Tibial artery (tissue), 4 donors: ENCODE measurements at regions not wholly inside any gene's neighbourhood (a gene's known extent, or its start where the extent isn't known, plus 50 kb on each side); places are given as distances from the start of the nearest gene placed in this dataset.

Experiments
- DNase-seq, 2 donors: peaks; one replicate each; pipeline ENCODE4 v3.0.0-alpha.2; 2019
- H3K27ac ChIP-seq, 2 donors: fragments of 200-600 bp; sonication (generic) in 1 of 2; 1 replicate in 1 of 2; 2 replicates in 1 of 2; pipeline ENCODE4 v1.5.1; 2018 to 2019; ENCODE audit warnings: mild to moderate bottlenecking in 1 of 2
- H3K27me3 ChIP-seq, 2 donors: fragments of 200-600 bp; sonication (generic) in 1 of 2; one replicate each; pipeline versions ENCODE4 v1.5.1 to v1.6.0; 2016 to 2019
- H3K36me3 ChIP-seq, 3 donors: fragments of 200-600 bp; sonication (generic) in 2 of 3; one replicate each; pipeline ENCODE4 v1.5.1; 2016 to 2019; ENCODE audit warnings: mild to moderate bottlenecking in 2 of 3
- H3K4me1 ChIP-seq, 4 donors: fragments of 200-600 bp; sonication (generic) in 2 of 4; 1 replicate in 3 of 4; 2 replicates in 1 of 4; pipeline ENCODE4 v1.5.1; 2016 to 2019
- H3K4me3 ChIP-seq, 2 donors: fragments of 200-600 bp; sonication (generic) in 1 of 2; 1 replicate in 1 of 2; 2 replicates in 1 of 2; pipeline ENCODE4 v1.5.1; 2018 to 2019; ENCODE audit warnings: mild to moderate bottlenecking in 2 of 2
- H3K9me3 ChIP-seq, 3 donors: fragments of 200-600 bp; sonication (generic) in 1 of 3; one replicate each; pipeline ENCODE4 v1.5.1; 2016 to 2019
- CTCF ChIP-seq, 2 experiments: fragments of 200-600 bp in 1 of 2; fragments of 450-650 bp in 1 of 2; IDR thresholded peaks; one replicate each; pipeline ENCODE4 v1.5.1; 2017 to 2019; ENCODE audit warnings: antibody characterized with exemption in 2 of 2, mild to moderate bottlenecking in 1 of 2, moderate library complexity in 1 of 2
- intact Hi-C: fragments of 100-400 bp; cut with DNase I; formaldehyde crosslinking; loops from one replicate; pipeline ENCODE4 v1.15.0; 2023; ENCODE audit warnings: low total_unique reads

- Histone ChIP-seq H3K4me3 (no peak overlapping the region), H3K4me1 (no peaks in the 10 kb centered on the region), H3K27ac (no peak overlapping the region), H3K27me3 (no peaks in the 10 kb centered on the region), H3K9me3 (peaks cover 0 to 4% (median 0%) of the 10 kb centered on the region in 3 donors), H3K36me3 (peaks cover 0 to 5% (median 0%) of the 10 kb centered on the region in 3 donors)
- intact Hi-C loops = no loop called here
- TF ChIP-seq CTCF (IDR thresholded peaks at IDR 0.05) = no peak
- DNase-seq = no peak
These were observed 336.8 kb downstream of the DIPK2A start for GRCh38 chr3:144308396-144308795.

- no peak for TF ChIP-seq CTCF (IDR thresholded peaks at IDR 0.05)
- no peak for DNase-seq
- intact Hi-C loops = no loop called here
- H3K36me3 ChIP-seq = no peaks in the 10 kb centered on the region
- no peaks in the 10 kb centered on the region for H3K4me1 ChIP-seq
- no peaks in the 10 kb centered on the region for H3K9me3 ChIP-seq
- no peak overlapping the region for H3K27ac ChIP-seq
- H3K4me3 ChIP-seq = no peak overlapping the region
- no peaks in the 10 kb centered on the region for H3K27me3 ChIP-seq
These were observed 341.1 kb downstream of the DIPK2A start for GRCh38 chr3:144312702-144313101.

- H3K4me3 ChIP-seq = no peak overlapping the region
- H3K9me3 ChIP-seq = no peaks in the 10 kb centered on the region
- H3K4me1 ChIP-seq = no peaks in the 10 kb centered on the region
- intact Hi-C loops = no loop called here
- no peak for DNase-seq
- no peaks in the 10 kb centered on the region for H3K36me3 ChIP-seq
- no peak for TF ChIP-seq CTCF (IDR thresholded peaks at IDR 0.05)
- H3K27me3 ChIP-seq = no peaks in the 10 kb centered on the region
- no peak overlapping the region for H3K27ac ChIP-seq
These were observed 343.3 kb downstream of the DIPK2A start for GRCh38 chr3:144314946-144315345.

GRCh38 chr3:144317961-144318360 is 346.3 kb downstream of the DIPK2A start:
- H3K27me3 ChIP-seq = no peaks in the 10 kb centered on the region
- no peaks in the 10 kb centered on the region for H3K9me3 ChIP-seq
- no peaks in the 10 kb centered on the region for H3K4me1 ChIP-seq
- no peak overlapping the region for H3K27ac ChIP-seq
- H3K4me3 ChIP-seq = no peak overlapping the region
- no peak for DNase-seq
- intact Hi-C loops = no loop called here
- no peaks in the 10 kb centered on the region for H3K36me3 ChIP-seq
- no peak for TF ChIP-seq CTCF (IDR thresholded peaks at IDR 0.05)

- H3K36me3 ChIP-seq = no peaks in the 10 kb centered on the region
- H3K27me3 ChIP-seq = no peaks in the 10 kb centered on the region
- no peaks in the 10 kb centered on the region for H3K4me1 ChIP-seq
- intact Hi-C loops = no loop called here
- no peak for TF ChIP-seq CTCF (IDR thresholded peaks at IDR 0.05)
- peaks cover 0 to 5% (median 0%) of the 10 kb centered on the region in 3 donors for H3K9me3 ChIP-seq
- H3K27ac ChIP-seq = no peak overlapping the region
- DNase-seq = no peak
- no peak overlapping the region for H3K4me3 ChIP-seq
These were observed 352.5 kb downstream of the DIPK2A start for GRCh38 chr3:144324076-144324475.

GRCh38 chr3:144332868-144333267 is 361.2 kb downstream of the DIPK2A start:
- Histone ChIP-seq H3K9me3 (peaks cover 0 to 5% (median 0%) of the 10 kb centered on the region in 3 donors), H3K4me3 (no peak overlapping the region), H3K27me3 (no peaks in the 10 kb centered on the region), H3K4me1 (no peaks in the 10 kb centered on the region), H3K36me3 (no peaks in the 10 kb centered on the region), H3K27ac (no peak overlapping the region)
- DNase-seq = no peak
- no peak for TF ChIP-seq CTCF (IDR thresholded peaks at IDR 0.05)
- intact Hi-C loops = no loop called here
